ENCODE measurements at regions not wholly inside any gene's neighbourhood (a gene's known extent, or its start where the extent isn't known, plus 50 kb on each side); places are given as distances from the start of the nearest gene placed in this dataset.

GRCh38 chr14:101028971-101029667 is 125.6 kb upstream of the RTL1 start:
- Histone ChIP-seq H3K27me3 (ENCODE audit: insufficient read depth) (no peaks in the 10 kb centered on the region), H3F3A (replicated peaks; ENCODE audit: insufficient read depth) (no peaks in the 10 kb centered on the region), H3K27ac (ENCODE audit: low read depth in 2 of 2, low read length in 1 of 2) (no peak overlapping the region), H3K9me2 (no peaks in the 10 kb centered on the region), H3K9ac (no peak overlapping the region), H4K20me1 (ENCODE audit: insufficient read depth) (no peaks in the 10 kb centered on the region), H3K36me3 (replicated peaks in 1 of 2; ENCODE audit: control insufficient read depth in 1 of 2, insufficient read depth in 2 of 2, low read length in 1 of 2) (no peaks in the 10 kb centered on the region), H2AFZ (ENCODE audit: low read depth) (no peak overlapping the region), H3K4me3 (ENCODE audit: low read depth in 2 of 2, low read length in 1 of 2) (no peak overlapping the region; a peak in 1 of 4 replicates), H3K4me1 (ENCODE audit: control insufficient read depth in 1 of 2, insufficient read depth in 2 of 2, low read depth in 1 of 2, low read length in 1 of 2) (no peaks in the 10 kb centered on the region), H3K4me2 (no peak overlapping the region), H3K9me3 (no peaks in the 10 kb centered on the region), H3K79me2 (ENCODE audit: insufficient read depth) (no peaks in the 10 kb centered on the region)
- TF ChIP-seq, protein P1, sequence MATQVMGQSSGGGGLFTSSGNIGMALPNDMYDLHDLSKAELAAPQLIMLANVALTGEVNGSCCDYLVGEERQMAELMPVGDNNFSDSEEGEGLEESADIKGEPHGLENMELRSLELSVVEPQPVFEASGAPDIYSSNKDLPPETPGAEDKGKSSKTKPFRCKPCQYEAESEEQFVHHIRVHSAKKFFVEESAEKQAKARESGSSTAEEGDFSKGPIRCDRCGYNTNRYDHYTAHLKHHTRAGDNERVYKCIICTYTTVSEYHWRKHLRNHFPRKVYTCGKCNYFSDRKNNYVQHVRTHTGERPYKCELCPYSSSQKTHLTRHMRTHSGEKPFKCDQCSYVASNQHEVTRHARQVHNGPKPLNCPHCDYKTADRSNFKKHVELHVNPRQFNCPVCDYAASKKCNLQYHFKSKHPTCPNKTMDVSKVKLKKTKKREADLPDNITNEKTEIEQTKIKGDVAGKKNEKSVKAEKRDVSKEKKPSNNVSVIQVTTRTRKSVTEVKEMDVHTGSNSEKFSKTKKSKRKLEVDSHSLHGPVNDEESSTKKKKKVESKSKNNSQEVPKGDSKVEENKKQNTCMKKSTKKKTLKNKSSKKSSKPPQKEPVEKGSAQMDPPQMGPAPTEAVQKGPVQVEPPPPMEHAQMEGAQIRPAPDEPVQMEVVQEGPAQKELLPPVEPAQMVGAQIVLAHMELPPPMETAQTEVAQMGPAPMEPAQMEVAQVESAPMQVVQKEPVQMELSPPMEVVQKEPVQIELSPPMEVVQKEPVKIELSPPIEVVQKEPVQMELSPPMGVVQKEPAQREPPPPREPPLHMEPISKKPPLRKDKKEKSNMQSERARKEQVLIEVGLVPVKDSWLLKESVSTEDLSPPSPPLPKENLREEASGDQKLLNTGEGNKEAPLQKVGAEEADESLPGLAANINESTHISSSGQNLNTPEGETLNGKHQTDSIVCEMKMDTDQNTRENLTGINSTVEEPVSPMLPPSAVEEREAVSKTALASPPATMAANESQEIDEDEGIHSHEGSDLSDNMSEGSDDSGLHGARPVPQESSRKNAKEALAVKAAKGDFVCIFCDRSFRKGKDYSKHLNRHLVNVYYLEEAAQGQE (IDR thresholded peaks at IDR 0.05; ENCODE audit: low read depth, low read length), result no peak
- no peak for TF ChIP-seq USF1 (IDR thresholded peaks at IDR 0.05; ENCODE audit: borderline replicate concordance, low read depth)
- TF ChIP-seq JUND (IDR thresholded peaks at IDR 0.05), result no peak
- TF ChIP-seq ELF1 (IDR thresholded peaks at IDR 0.05), result no peak
- TF ChIP-seq SMC3 (IDR thresholded peaks at IDR 0.05; ENCODE audit: low read depth, low read length), result no peak
- no peak for TF ChIP-seq YY1 (IDR thresholded peaks at IDR 0.05; ENCODE audit: low read depth)
- WGBS (ENCODE audit: low lambda C conversion rate), result 61% methylated on average over 20 of the region's 20 CpGs
- POLR2A ChIA-PET, result no interaction called here
- CTCF ChIA-PET, result interaction anchor here (1.2 kb wide), 1 partner anchor 25 kb away, joined by 3 read pairs; no protein-coding TSS in a partner anchor
- no peak for DNase-seq

DNA sequence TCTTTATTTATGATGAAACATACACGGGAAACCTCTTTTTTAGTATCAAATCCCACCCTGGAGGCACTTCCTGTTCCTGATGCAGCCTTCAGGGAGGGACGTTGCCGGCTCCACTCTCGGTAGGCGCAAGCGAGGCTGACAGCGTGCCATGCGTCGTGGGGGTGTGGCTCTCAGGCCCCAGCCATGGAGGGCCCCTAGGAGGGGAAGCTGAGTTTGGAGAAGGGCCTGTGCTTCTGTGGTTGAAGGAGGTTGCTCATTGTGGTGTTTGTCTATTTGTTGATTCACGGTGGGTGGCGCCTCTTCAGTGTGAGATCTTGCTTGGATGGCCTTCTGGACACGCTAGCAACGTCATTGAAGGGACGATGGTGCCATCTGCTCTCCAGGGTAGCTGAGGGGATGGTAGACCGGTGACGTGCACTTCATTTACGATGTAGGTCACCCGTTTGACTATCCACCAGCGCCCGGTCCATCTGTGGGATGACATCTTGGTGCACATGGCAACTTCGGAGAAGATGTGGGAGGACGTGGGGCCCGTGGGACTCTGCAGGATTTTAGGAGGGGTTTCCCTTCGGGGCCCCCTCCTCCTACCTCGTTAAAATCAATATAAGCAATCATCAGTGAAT is 126.3 kb upstream of the RTL1 start:
- H3K27me3 ChIP-seq (ENCODE audit: insufficient read depth), result no peaks in the 10 kb centered on the region
- no peak overlapping the region for H3K27ac ChIP-seq (ENCODE audit: low read depth in 2 of 2, low read length in 1 of 2)
- WGBS (ENCODE audit: low lambda C conversion rate), result 77% methylated on average over 22 of the region's 25 CpGs
- no peaks in the 10 kb centered on the region for H3K79me2 ChIP-seq (ENCODE audit: insufficient read depth)
- no peaks in the 10 kb centered on the region for H3F3A ChIP-seq (replicated peaks; ENCODE audit: insufficient read depth)
- no peak overlapping the region for H3K4me3 ChIP-seq (ENCODE audit: low read depth in 2 of 2, low read length in 1 of 2)
- H4K20me1 ChIP-seq (ENCODE audit: insufficient read depth), result no peaks in the 10 kb centered on the region
- CTCF ChIA-PET, result no interaction called here
- no peak for DNase-seq
- no peaks in the 10 kb centered on the region for H3K9me2 ChIP-seq
- no peaks in the 10 kb centered on the region for H3K4me1 ChIP-seq (ENCODE audit: control insufficient read depth in 1 of 2, insufficient read depth in 2 of 2, low read depth in 1 of 2, low read length in 1 of 2)
- POLR2A ChIA-PET, result no interaction called here
- no peak overlapping the region for H3K4me2 ChIP-seq
- no peak overlapping the region for H3K9ac ChIP-seq
- no peak overlapping the region for H2AFZ ChIP-seq (ENCODE audit: low read depth)
- H3K9me3 ChIP-seq, result no peaks in the 10 kb centered on the region
- H3K36me3 ChIP-seq (replicated peaks in 1 of 2; ENCODE audit: control insufficient read depth in 1 of 2, insufficient read depth in 2 of 2, low read length in 1 of 2), result no peaks in the 10 kb centered on the region
- no peak for TF ChIP-seq CHD2 (IDR thresholded peaks at IDR 0.05; ENCODE audit: low read length, partially characterized antibody)
- TF ChIP-seq POLR2AphosphoS5 (IDR thresholded peaks at IDR 0.05; ENCODE audit: low read depth, low read length), result no peak
- TF ChIP-seq NRF1 (IDR thresholded peaks at IDR 0.05; ENCODE audit: low read depth, low read length), result no peak
- TF ChIP-seq RAD21 (IDR thresholded peaks at IDR 0.05; ENCODE audit: low read length), result no peak
- no peak for TF ChIP-seq CTCF (IDR thresholded peaks at IDR 0.05)
- TF ChIP-seq, protein P2, sequence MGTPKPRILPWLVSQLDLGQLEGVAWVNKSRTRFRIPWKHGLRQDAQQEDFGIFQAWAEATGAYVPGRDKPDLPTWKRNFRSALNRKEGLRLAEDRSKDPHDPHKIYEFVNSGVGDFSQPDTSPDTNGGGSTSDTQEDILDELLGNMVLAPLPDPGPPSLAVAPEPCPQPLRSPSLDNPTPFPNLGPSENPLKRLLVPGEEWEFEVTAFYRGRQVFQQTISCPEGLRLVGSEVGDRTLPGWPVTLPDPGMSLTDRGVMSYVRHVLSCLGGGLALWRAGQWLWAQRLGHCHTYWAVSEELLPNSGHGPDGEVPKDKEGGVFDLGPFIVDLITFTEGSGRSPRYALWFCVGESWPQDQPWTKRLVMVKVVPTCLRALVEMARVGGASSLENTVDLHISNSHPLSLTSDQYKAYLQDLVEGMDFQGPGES (IDR thresholded peaks at IDR 0.05; ENCODE audit: low read depth, low read length), result no peak
- TF ChIP-seq ELF1 (IDR thresholded peaks at IDR 0.05), result no peak
- no peak for TF ChIP-seq EZH2phosphoT487 (IDR thresholded peaks at IDR 0.05; ENCODE audit: borderline replicate concordance, low read depth)
- no peak for TF ChIP-seq RFX5 (IDR thresholded peaks at IDR 0.05; ENCODE audit: low read length)
- no peak for TF ChIP-seq YY1 (IDR thresholded peaks at IDR 0.05; ENCODE audit: low read depth)
- no peak for TF ChIP-seq EP300 (IDR thresholded peaks at IDR 0.05; ENCODE audit: borderline replicate concordance in 1 of 2, low read depth in 1 of 2, low read length in 1 of 2)
- no peak for TF ChIP-seq MAX (IDR thresholded peaks at IDR 0.05; ENCODE audit: low read depth)
- no peak for TF ChIP-seq GATA2 (CRISPR knock-in tag; IDR thresholded peaks at IDR 0.05)
- no peak for TF ChIP-seq SMC3 (IDR thresholded peaks at IDR 0.05; ENCODE audit: low read depth, low read length)
- TF ChIP-seq TAF1 (IDR thresholded peaks at IDR 0.05; ENCODE audit: borderline replicate concordance, low read depth, low read length), result no peak
- no peak for TF ChIP-seq JUND (IDR thresholded peaks at IDR 0.05)
- no peak for TF ChIP-seq SIN3A (IDR thresholded peaks at IDR 0.05; ENCODE audit: borderline replicate concordance, low read depth, low read length)

All from SK-N-SH (cell line).